ENCODE measurements at regions not wholly inside any gene's neighbourhood (a gene's known extent, or its start where the extent isn't known, plus 50 kb on each side); places are given as distances from the start of the nearest gene placed in this dataset.
A peak's percentile ranks its signal among the peaks of the same experiment; 100 is the strongest.
"Not testable (repeated sequence)": the region's sequence is repeated elsewhere in the genome, so short reads cannot be mapped to it uniquely, and the experiment has no call there.

DNA sequence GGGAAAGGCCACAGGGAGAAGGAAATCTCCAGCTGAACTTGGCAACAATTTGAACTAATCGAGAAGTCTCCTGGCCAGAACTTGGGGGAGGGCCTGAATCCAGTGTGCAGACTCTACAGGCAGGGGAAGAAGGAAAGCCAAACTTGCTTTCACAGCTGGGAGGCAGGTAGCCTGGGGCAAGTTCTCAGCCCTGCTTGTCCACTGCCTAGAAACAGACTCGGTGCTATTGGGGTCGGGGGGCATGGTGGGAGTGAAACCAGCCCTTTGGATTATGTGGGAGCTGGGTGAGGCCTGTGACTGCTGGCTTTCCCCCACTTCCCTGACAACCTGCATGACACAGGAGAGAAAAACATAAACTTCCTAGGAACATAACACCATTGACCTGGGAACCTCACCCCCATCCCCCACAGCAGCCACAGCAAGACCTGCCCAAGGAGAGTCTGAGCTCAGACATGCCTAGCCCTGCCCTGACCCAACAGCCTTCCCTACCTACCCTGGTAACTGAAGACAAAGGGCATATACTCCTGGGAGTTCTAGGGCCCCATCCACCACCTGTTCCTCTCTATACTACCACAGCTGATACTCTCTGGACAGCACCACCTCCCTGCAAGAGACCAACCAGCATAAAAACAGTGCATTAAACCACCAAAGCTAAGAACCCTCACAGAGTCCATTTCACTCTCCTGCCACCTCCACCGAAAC is 103.7 kb upstream of the MNS1 start:
- TF ChIP-seq, protein P1, sequence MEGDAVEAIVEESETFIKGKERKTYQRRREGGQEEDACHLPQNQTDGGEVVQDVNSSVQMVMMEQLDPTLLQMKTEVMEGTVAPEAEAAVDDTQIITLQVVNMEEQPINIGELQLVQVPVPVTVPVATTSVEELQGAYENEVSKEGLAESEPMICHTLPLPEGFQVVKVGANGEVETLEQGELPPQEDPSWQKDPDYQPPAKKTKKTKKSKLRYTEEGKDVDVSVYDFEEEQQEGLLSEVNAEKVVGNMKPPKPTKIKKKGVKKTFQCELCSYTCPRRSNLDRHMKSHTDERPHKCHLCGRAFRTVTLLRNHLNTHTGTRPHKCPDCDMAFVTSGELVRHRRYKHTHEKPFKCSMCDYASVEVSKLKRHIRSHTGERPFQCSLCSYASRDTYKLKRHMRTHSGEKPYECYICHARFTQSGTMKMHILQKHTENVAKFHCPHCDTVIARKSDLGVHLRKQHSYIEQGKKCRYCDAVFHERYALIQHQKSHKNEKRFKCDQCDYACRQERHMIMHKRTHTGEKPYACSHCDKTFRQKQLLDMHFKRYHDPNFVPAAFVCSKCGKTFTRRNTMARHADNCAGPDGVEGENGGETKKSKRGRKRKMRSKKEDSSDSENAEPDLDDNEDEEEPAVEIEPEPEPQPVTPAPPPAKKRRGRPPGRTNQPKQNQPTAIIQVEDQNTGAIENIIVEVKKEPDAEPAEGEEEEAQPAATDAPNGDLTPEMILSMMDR (IDR thresholded peaks at IDR 0.05; ENCODE audit: insufficient read depth, low read depth, low read length, missing control alignments), result no peak
- no peak for DNase-seq (ENCODE audit: low read depth)

DNA sequence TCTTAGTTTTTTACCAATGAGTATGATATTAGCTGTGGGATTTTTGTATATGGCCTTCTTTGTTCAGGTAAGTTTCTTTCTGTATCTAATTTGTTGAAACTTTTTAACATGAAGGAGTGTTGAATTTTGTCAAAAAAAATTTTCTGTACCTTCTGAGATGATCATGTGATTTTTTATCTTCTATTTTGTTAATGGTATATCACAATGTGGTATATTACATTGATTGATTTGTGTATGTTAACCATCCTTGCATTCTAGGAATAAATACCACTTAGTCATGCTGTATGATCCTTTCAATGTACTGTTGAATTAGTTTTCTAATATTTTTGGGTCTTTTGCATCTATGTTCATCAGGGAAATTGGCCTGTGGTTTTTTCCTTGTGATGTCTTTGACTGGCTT is 92.5 kb upstream of the MNS1 start:
- TF ChIP-seq, protein P1 (IDR thresholded peaks at IDR 0.05; ENCODE audit: insufficient read depth, low read depth, low read length, missing control alignments), result no peak
- no peak overlapping the region for H3K4me3 ChIP-seq (ENCODE audit: low read depth, low read length)
- DNase-seq (ENCODE audit: low read depth), result no peak

More for the DNA sequence above, 103.7 kb upstream of the MNS1 start:
- H3K4me3 ChIP-seq (ENCODE audit: low read depth, low read length), result no peak overlapping the region

DNA sequence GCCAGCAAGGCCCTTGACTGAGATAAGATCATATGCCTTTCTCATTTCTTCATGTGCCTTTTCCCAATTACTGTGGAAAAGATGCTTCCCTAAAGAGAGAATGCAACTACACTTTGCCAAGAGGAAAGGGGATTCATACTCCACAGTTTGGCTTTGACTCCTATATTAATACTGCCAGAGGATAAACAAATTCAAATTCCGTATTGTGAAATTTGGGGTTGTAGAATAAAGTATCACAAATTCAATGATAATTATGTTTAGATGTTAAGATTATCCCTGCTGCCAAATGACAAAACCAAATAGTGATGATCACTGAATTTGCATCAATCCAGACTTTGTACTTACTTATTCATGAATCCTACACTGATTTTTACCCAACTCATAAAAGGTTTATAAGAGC is 88.5 kb upstream of the MNS1 start:
- H3K4me3 ChIP-seq (ENCODE audit: low read depth, low read length), result no peak overlapping the region
- DNase-seq (ENCODE audit: low read depth), result no peak

DNA sequence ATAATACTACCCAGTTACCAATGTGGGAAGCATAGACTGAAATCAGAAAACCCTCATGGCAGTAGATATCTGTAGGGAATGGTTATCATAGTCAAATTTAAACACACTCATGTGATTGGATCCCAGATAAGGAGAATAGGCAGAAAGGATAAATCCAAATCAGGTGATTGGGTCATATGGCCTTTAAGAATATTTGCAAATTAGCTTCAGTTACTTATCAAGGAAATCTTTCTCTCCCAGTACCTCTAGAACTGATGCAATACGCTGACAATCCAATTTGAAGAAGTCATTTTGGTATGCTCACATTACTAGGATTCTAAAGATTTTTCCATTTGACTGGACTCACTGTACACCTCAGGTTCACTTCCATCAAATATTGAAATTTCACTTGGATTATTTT is 87.7 kb upstream of the MNS1 start:
- TF ChIP-seq, protein P1 (IDR thresholded peaks at IDR 0.05; ENCODE audit: insufficient read depth, low read depth, low read length, missing control alignments), result no peak
- no peak for DNase-seq (ENCODE audit: low read depth)
- H3K4me3 ChIP-seq (ENCODE audit: low read depth, low read length), result no peak overlapping the region

More for the DNA sequence above, 88.5 kb upstream of the MNS1 start:
- TF ChIP-seq, protein P1 (IDR thresholded peaks at IDR 0.05; ENCODE audit: insufficient read depth, low read depth, low read length, missing control alignments), result no peak

DNA sequence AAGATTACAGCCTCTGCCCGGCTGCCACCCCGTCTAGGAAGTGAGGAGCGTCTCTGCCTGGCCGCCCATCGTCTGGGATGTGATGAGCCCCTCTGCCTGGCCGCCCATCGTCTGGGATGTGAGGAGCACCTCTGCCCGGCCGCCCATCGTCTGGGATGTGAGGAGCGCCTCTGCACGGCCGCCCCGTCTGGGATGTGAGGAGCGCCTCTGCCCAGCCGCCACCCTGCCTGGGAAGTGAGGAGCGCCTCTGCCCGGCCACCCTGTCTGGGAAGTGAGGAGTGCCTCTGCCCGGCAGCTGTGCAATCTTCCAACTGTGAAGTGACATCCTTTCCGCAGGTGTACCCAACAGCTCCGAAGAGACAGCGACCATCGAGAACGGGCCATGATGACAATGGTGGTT is 75.6 kb upstream of the MNS1 start:
- not testable (repeated sequence) for DNase-seq (ENCODE audit: low read depth); H3K4me3 ChIP-seq (ENCODE audit: low read depth, low read length)

DNA sequence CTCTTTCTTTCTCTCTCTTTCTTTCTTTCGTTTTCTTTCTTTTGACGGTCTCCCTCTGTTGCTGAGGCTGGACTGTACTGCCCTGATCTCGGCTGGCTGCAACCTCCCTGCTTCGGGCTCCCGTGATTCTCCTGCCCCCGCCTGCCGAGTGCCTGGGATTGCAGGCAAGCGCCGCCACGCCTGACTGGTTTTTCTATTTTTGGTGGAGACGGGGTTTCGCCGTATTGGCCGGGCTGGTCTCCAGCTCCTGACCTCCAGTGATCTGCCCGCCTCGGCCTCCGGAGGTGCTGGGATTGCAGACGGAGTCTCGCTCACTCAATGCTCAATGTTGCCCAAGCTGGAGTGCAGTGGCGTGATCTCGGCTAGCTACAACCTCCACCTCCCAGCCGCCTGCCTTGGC is 75.2 kb upstream of the MNS1 start:
- not testable (repeated sequence) for DNase-seq (ENCODE audit: low read depth); H3K4me3 ChIP-seq (ENCODE audit: low read depth, low read length)

DNA sequence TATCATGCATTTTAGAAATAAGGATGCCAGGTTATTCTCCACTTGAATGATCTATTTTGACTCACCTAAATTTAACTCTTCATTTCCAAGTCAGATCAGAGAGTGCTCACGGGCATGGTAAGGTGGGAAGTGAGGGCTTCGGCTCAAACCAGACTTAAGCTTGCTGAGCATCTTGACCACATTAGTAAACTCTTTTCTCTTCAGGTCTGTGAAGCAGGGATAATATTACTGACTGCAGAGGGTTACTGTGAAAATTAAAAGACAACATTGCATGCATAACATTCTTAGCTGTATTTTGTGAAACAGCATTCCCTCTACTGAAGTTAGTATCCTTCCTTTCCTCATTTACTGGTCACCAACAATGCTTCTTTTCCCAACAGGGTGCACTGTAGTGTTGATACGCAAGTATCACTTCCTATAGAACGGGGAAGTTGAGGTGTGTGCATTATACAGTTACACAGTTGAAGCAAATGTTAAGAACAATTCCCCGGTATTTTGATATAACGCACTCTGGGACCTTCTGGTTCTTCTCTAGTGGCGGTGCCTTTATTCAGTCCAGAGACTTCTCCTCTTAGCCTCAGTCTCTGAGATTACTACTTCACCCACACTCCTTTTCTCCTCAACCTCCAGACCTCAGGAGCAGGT is 74.1 kb upstream of the MNS1 start:
- no peak for DNase-seq (ENCODE audit: low read depth)
- TF ChIP-seq, protein P1 (IDR thresholded peaks at IDR 0.05; ENCODE audit: insufficient read depth, low read depth, low read length, missing control alignments), result no peak
- no peak overlapping the region for H3K4me3 ChIP-seq (ENCODE audit: low read depth, low read length)

DNA sequence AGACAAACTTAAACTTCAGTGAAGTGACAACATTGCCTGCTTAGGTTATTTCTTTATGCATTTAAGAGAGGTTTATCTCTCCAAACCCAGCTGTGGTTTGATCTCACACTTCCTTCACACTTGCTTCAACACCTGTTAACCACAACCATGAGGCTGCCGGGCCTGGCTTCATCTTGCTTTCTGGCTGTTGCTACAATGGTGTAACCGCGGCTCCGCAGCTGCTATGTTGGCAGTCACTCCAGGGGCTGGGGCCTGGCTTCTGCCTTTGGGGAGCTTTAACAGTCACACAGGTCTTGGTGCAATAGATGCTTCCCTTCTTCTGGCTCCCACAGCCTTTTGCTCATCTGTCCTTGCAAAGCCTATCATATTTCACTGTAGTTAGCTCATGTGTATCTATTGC is 72.9 kb upstream of the MNS1 start:
- peak; percentile 9 for DNase-seq (ENCODE audit: low read depth)
- TF ChIP-seq, protein P1 (IDR thresholded peaks at IDR 0.05; ENCODE audit: insufficient read depth, low read depth, low read length, missing control alignments), result no peak
- H3K4me3 ChIP-seq (ENCODE audit: low read depth, low read length), result no peak overlapping the region

Data from GM12865 (cell line).